ENCODE measurements at regions not wholly inside any gene's neighbourhood (a gene's known extent, or its start where the extent isn't known, plus 50 kb on each side); places are given as distances from the start of the nearest gene placed in this dataset.

GRCh38 chr2:129347486-129348217, 631.8 kb upstream of the RAB6C start:
- BruUV-seq (replicated peaks), result no TSS peak
- no peaks in the 10 kb centered on the region for H3F3A ChIP-seq (ENCODE audit: low read length, unreplicated experiment)
- H3K27ac ChIP-seq (ENCODE audit: low read length), result no peak overlapping the region
- intact Hi-C loops (cut with micrococcal nuclease), result no loop called here
- H3K4me1 ChIP-seq (ENCODE audit: insufficient read depth, low read length), result no peaks in the 10 kb centered on the region
- H3K79me2 ChIP-seq (ENCODE audit: low read length), result no peaks in the 10 kb centered on the region
- no peak overlapping the region for H3K9ac ChIP-seq (ENCODE audit: low read length)
- H2AFZ ChIP-seq (ENCODE audit: low read length), result no peak overlapping the region
- DNase-seq (no peak), ATAC-seq (no peak)
- ChIA-PET POLR2A (ENCODE audit: unreplicated experiment) (no interaction called here), CTCF (no interaction called here)
- no peak overlapping the region for H3K4me3 ChIP-seq (ENCODE audit: low read length)
- TF ChIP-seq EZH2phosphoT487 (IDR thresholded peaks at IDR 0.05; ENCODE audit: borderline replicate concordance, low read length), result no peak
- TF ChIP-seq EZH2 (IDR thresholded peaks at IDR 0.05; ENCODE audit: low read length, unreplicated experiment), result no peak
- TF ChIP-seq CTCF (conservative IDR thresholded peaks at IDR 0.05; ENCODE audit: low read depth, low read length), result no peak
- no peaks in the 10 kb centered on the region for H3K9me3 ChIP-seq (ENCODE audit: low read length)
- no peak overlapping the region for H3K4me2 ChIP-seq (ENCODE audit: low read length)
- H4K20me1 ChIP-seq (ENCODE audit: low read length), result no peaks in the 10 kb centered on the region
- no peaks in the 10 kb centered on the region for H3K36me3 ChIP-seq (ENCODE audit: low read depth, low read length)
- H3K9me2 ChIP-seq (replicated peaks; ENCODE audit: low read length), result no peaks in the 10 kb centered on the region
- H3K27me3 ChIP-seq (ENCODE audit: low read length), result 0 out of 2 replicates have a peak, but pooled peaks cover 5% of the 10 kb centered on the region

DNA sequence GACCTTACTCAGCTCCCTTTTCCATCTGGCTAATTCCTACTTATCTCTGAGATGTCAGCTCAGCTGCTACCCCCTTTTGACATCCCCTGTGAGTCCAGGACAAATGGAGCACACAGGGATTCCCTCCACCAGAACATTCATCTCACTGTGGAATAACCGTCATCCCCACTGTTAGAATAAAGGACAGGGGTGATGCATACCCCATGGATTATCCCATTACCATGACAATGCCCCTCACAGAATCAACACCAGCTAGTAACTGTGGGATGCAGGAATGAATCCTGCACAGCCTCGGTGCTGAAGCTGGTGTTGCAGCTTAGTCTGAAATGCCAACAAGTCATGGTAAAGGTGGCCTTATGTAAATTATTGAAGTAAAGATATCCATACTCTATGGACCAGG, 624.8 kb upstream of the RAB6C start:
- no peaks in the 10 kb centered on the region for H3K79me2 ChIP-seq (ENCODE audit: low read length)
- no peak for ATAC-seq
- no peaks in the 10 kb centered on the region for H3K4me1 ChIP-seq (ENCODE audit: insufficient read depth, low read length)
- H3K9ac ChIP-seq (ENCODE audit: low read length), result no peak overlapping the region
- no peak for TF ChIP-seq EZH2 (IDR thresholded peaks at IDR 0.05; ENCODE audit: low read length, unreplicated experiment)
- no peak for TF ChIP-seq CTCF (conservative IDR thresholded peaks at IDR 0.05; ENCODE audit: low read depth, low read length)
- no peak for TF ChIP-seq EZH2phosphoT487 (IDR thresholded peaks at IDR 0.05; ENCODE audit: borderline replicate concordance, low read length)
- H3K27ac ChIP-seq (ENCODE audit: low read length), result no peak overlapping the region
- ChIA-PET POLR2A (ENCODE audit: unreplicated experiment) (no interaction called here), CTCF (no interaction called here)
- intact Hi-C loops (cut with micrococcal nuclease), result no loop called here
- no peaks in the 10 kb centered on the region for H3F3A ChIP-seq (ENCODE audit: low read length, unreplicated experiment)
- no peak for DNase-seq
- H3K9me3 ChIP-seq (ENCODE audit: low read length), result no peaks in the 10 kb centered on the region
- no peaks in the 10 kb centered on the region for H3K27me3 ChIP-seq (ENCODE audit: low read length)
- H3K4me3 ChIP-seq (ENCODE audit: low read length), result no peak overlapping the region
- H4K20me1 ChIP-seq (ENCODE audit: low read length), result no peaks in the 10 kb centered on the region
- H3K36me3 ChIP-seq (ENCODE audit: low read depth, low read length), result no peaks in the 10 kb centered on the region
- no peak overlapping the region for H2AFZ ChIP-seq (ENCODE audit: low read length)
- no peak overlapping the region for H3K4me2 ChIP-seq (ENCODE audit: low read length)
- H3K9me2 ChIP-seq (replicated peaks; ENCODE audit: low read length), result no peaks in the 10 kb centered on the region
- no TSS peak for BruUV-seq (replicated peaks)

DNA sequence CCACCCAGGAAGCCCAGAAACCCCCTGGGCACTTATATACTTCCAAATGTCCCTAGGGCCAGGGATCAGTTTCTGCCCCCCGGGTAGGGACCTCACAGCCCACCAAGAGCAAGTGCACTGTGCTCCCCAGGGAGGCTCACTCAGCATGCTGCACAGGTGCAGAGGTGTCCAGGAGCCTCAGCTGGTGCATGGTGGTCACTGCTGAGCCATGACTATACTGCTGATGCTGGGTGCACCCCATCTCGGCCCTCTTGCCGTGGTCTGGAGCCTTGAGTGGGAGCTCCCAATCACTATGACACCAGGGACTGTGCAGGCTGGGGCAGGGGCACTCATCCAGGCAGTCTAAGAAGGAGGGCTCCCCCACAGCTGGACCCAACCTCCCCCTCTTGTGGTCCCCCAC, 617.8 kb upstream of the RAB6C start:
- H3K9me3 ChIP-seq (ENCODE audit: low read length), result no peaks in the 10 kb centered on the region
- POLR2A ChIA-PET (ENCODE audit: unreplicated experiment), result no interaction called here

More for the DNA sequence above, 617.8 kb upstream of the RAB6C start:
- no peaks in the 10 kb centered on the region for H3K79me2 ChIP-seq (ENCODE audit: low read length)
- H3K4me3 ChIP-seq (ENCODE audit: low read length), result no peak overlapping the region
- ATAC-seq (no peak), DNase-seq (no peak)
- H3K27me3 ChIP-seq (ENCODE audit: low read length), result no peaks in the 10 kb centered on the region
- no TSS peak for BruUV-seq (replicated peaks)
- no peak overlapping the region for H3K9ac ChIP-seq (ENCODE audit: low read length)
- no peak overlapping the region for H3K4me2 ChIP-seq (ENCODE audit: low read length)
- H4K20me1 ChIP-seq (ENCODE audit: low read length), result no peaks in the 10 kb centered on the region
- H2AFZ ChIP-seq (ENCODE audit: low read length), result no peak overlapping the region
- TF ChIP-seq CTCF (conservative IDR thresholded peaks at IDR 0.05; ENCODE audit: low read depth, low read length), result no peak
- no peak for TF ChIP-seq EZH2 (IDR thresholded peaks at IDR 0.05; ENCODE audit: low read length, unreplicated experiment)
- TF ChIP-seq EZH2phosphoT487 (IDR thresholded peaks at IDR 0.05; ENCODE audit: borderline replicate concordance, low read length), result no peak
- H3K4me1 ChIP-seq (ENCODE audit: insufficient read depth, low read length), result no peaks in the 10 kb centered on the region
- CTCF ChIA-PET, result no interaction called here
- H3K36me3 ChIP-seq (ENCODE audit: low read depth, low read length), result no peaks in the 10 kb centered on the region
- no peaks in the 10 kb centered on the region for H3K9me2 ChIP-seq (replicated peaks; ENCODE audit: low read length)
- no peaks in the 10 kb centered on the region for H3F3A ChIP-seq (ENCODE audit: low read length, unreplicated experiment)
- no peak overlapping the region for H3K27ac ChIP-seq (ENCODE audit: low read length)
- intact Hi-C loops (cut with micrococcal nuclease), result no loop called here
